GM12875 (cell line): ENCODE measurements at regions not wholly inside any gene's neighbourhood (a gene's known extent, or its start where the extent isn't known, plus 50 kb on each side); places are given as distances from the start of the nearest gene placed in this dataset.

Source experiments
- H3K4me3 ChIP-seq: one replicate; pipeline ENCODE4 v1.5.1; 2011; ENCODE audit warnings: low read depth, low read length, control low read depth
- CTCF ChIP-seq: IDR thresholded peaks from 2 replicates; pipeline ENCODE4 v1.5.1; 2011; ENCODE audit warnings: low read depth, mild to moderate bottlenecking, control low read depth, inconsistent platforms, low read length, moderate library complexity, borderline replicate concordance; ENCODE audit not compliant: insufficient read depth

GRCh38 chr5:98301547-98301946 is 471.9 kb upstream of the RGMB start:
- H3K4me3 ChIP-seq: no peak overlapping the region
- no peak for TF ChIP-seq CTCF

- no peak overlapping the region for H3K4me3 ChIP-seq
- TF ChIP-seq CTCF: no peak
Measured at GRCh38 chr5:98307811-98308210, 465.7 kb upstream of the RGMB start.

- H3K4me3 ChIP-seq: no peak overlapping the region
- TF ChIP-seq CTCF: no peak
Measured at GRCh38 chr5:98308231-98308630, 465.2 kb upstream of the RGMB start.

- no peak for TF ChIP-seq CTCF
Measured at GRCh38 chr5:98308960-98309359, 464.5 kb upstream of the RGMB start.

GRCh38 chr5:98309785-98310598 is 463.5 kb upstream of the RGMB start:
- H3K4me3 ChIP-seq: no peak overlapping the region
- TF ChIP-seq CTCF: no peak

More at GRCh38 chr5:98308960-98309359, 464.5 kb upstream of the RGMB start:
- H3K4me3 ChIP-seq: no peak overlapping the region

- H3K4me3 ChIP-seq: no peak overlapping the region
- TF ChIP-seq CTCF: no peak
Measured at GRCh38 chr5:98314292-98314691, 459.2 kb upstream of the RGMB start.

GRCh38 chr5:98318386-98318785 is 455.1 kb upstream of the RGMB start:
- TF ChIP-seq CTCF: no peak
- H3K4me3 ChIP-seq: no peak overlapping the region
